Activated CD8-positive, alpha-beta T cell treated with anti-CD3 and anti-CD28 coated beads, Interleukin-2, amount 10 ng/mL, durations not matched to agents 7 days and 5 days (primary cell): ENCODE measurements at regions not wholly inside any gene's neighbourhood (a gene's known extent, or its start where the extent isn't known, plus 50 kb on each side); places are given as distances from the start of the nearest gene placed in this dataset.

Source experiments
- ATAC-seq: fragments of 150-1000 bp; cut with Tn5 transposase; one replicate; pipeline ENCODE4 v1.10.0; 2021; ENCODE audit warnings: moderate library complexity
- CTCF ChIA-PET: fragments of 350-600 bp; sonication (Branson Sonifier 250); formaldehyde crosslinking; loops from one replicate; lab custom pipeline; 2021; ENCODE audit warnings: antibody characterized with exemption; lab: Charles Lee
- POLR2A ChIA-PET: fragments of 350-600 bp; sonication (Branson Sonifier 250); formaldehyde crosslinking; loops from one replicate; lab custom pipeline; 2021; ENCODE audit warnings: antibody characterized with exemption; lab: Charles Lee
- DNase-seq: peaks from one replicate; pipeline ENCODE4 v3.0.0-alpha.2; 2020
- H3K27ac Mint-ChIP-seq: one replicate; pipeline ENCODE4 v1.8.0; 2021; ENCODE audit warnings: mild to moderate bottlenecking, mixed read lengths
- H3K27me3 Mint-ChIP-seq: one replicate; pipeline ENCODE4 v1.8.0; 2021; ENCODE audit warnings: low read depth, mixed read lengths
- H3K36me3 Mint-ChIP-seq: one replicate; pipeline ENCODE4 v1.8.0; 2021; ENCODE audit warnings: low read depth, mixed read lengths
- H3K4me1 Mint-ChIP-seq: one replicate; pipeline ENCODE4 v1.8.0; 2021; ENCODE audit warnings: low read depth, mixed read lengths
- H3K4me3 Mint-ChIP-seq: one replicate; pipeline ENCODE4 v1.8.0; 2021; ENCODE audit warnings: mild to moderate bottlenecking, mixed read lengths
- H3K9me3 Mint-ChIP-seq: one replicate; pipeline ENCODE4 v1.8.0; 2022; ENCODE audit warnings: mixed read lengths; ENCODE audit not compliant: insufficient read depth

GRCh38 chr2:71789556-71790204, 336.3 kb downstream of the DYSF start:
- ChIA-PET POLR2A (no interaction called here), CTCF (no interaction called here)
- no peak overlapping the region for H3K4me3 Mint-ChIP-seq
- no peak overlapping the region for H3K27ac Mint-ChIP-seq
- H3K9me3 Mint-ChIP-seq, result no peaks in the 10 kb centered on the region
- no peaks in the 10 kb centered on the region for H3K36me3 Mint-ChIP-seq
- H3K27me3 Mint-ChIP-seq, result no peaks in the 10 kb centered on the region
- DNase-seq (no peak), ATAC-seq (no peak)
- no peaks in the 10 kb centered on the region for H3K4me1 Mint-ChIP-seq

- ChIA-PET POLR2A (no interaction called here), CTCF (no interaction called here)
- Mint-ChIP-seq H3K9me3 (no peaks in the 10 kb centered on the region), H3K27me3 (no peaks in the 10 kb centered on the region), H3K27ac (no peak overlapping the region), H3K36me3 (no peaks in the 10 kb centered on the region), H3K4me1 (no peaks in the 10 kb centered on the region), H3K4me3 (no peak overlapping the region)
- ATAC-seq (no peak), DNase-seq (no peak)
Observed at GRCh38 chr2:71788601-71789240, 335.4 kb downstream of the DYSF start.

- no peaks in the 10 kb centered on the region for H3K9me3 Mint-ChIP-seq
- ATAC-seq (no peak), DNase-seq (no peak)
- no peaks in the 10 kb centered on the region for H3K36me3 Mint-ChIP-seq
- no peak overlapping the region for H3K4me3 Mint-ChIP-seq
- POLR2A ChIA-PET, result no interaction called here
- no peaks in the 10 kb centered on the region for H3K4me1 Mint-ChIP-seq
- no peak overlapping the region for H3K27ac Mint-ChIP-seq
- CTCF ChIA-PET, result no interaction called here
- H3K27me3 Mint-ChIP-seq, result no peaks in the 10 kb centered on the region
Observed at GRCh38 chr2:71788186-71788525, 334.8 kb downstream of the DYSF start.

- ATAC-seq, result no peak
- no peaks in the 10 kb centered on the region for H3K9me3 Mint-ChIP-seq
- H3K4me3 Mint-ChIP-seq, result no peak overlapping the region
- no peak overlapping the region for H3K27ac Mint-ChIP-seq
- H3K36me3 Mint-ChIP-seq, result no peaks in the 10 kb centered on the region
- no peaks in the 10 kb centered on the region for H3K27me3 Mint-ChIP-seq
- H3K4me1 Mint-ChIP-seq, result no peaks in the 10 kb centered on the region
- POLR2A ChIA-PET, result no interaction called here
- CTCF ChIA-PET, result no interaction called here
- DNase-seq, result no peak
Observed at GRCh38 chr2:71787476-71788185, 334.3 kb downstream of the DYSF start.

- CTCF ChIA-PET, result no interaction called here
- no peak overlapping the region for H3K27ac Mint-ChIP-seq
Observed at GRCh38 chr2:71787108-71787415, 333.7 kb downstream of the DYSF start.

GRCh38 chr2:71786291-71787107, 333.1 kb downstream of the DYSF start:
- Mint-ChIP-seq H3K27ac (no peak overlapping the region), H3K27me3 (no peaks in the 10 kb centered on the region), H3K4me3 (no peak overlapping the region), H3K9me3 (no peaks in the 10 kb centered on the region), H3K4me1 (no peaks in the 10 kb centered on the region), H3K36me3 (no peaks in the 10 kb centered on the region)
- DNase-seq (no peak), ATAC-seq (no peak)
- ChIA-PET POLR2A (no interaction called here), CTCF (no interaction called here)

More at GRCh38 chr2:71787108-71787415, 333.7 kb downstream of the DYSF start:
- Mint-ChIP-seq H3K9me3 (no peaks in the 10 kb centered on the region), H3K36me3 (no peaks in the 10 kb centered on the region), H3K4me3 (no peak overlapping the region), H3K27me3 (no peaks in the 10 kb centered on the region), H3K4me1 (no peaks in the 10 kb centered on the region)
- DNase-seq, result no peak
- no peak for ATAC-seq
- POLR2A ChIA-PET, result no interaction called here

- Mint-ChIP-seq H3K27ac (no peak overlapping the region), H3K4me1 (no peaks in the 10 kb centered on the region), H3K4me3 (no peak overlapping the region), H3K27me3 (no peaks in the 10 kb centered on the region), H3K36me3 (no peaks in the 10 kb centered on the region), H3K9me3 (no peaks in the 10 kb centered on the region)
- ATAC-seq (no peak), DNase-seq (no peak)
- POLR2A ChIA-PET, result no interaction called here
- CTCF ChIA-PET, result no interaction called here
Observed at GRCh38 chr2:71785516-71785981, 332.2 kb downstream of the DYSF start.

- Mint-ChIP-seq H3K36me3 (no peaks in the 10 kb centered on the region), H3K27ac (no peak overlapping the region), H3K27me3 (no peaks in the 10 kb centered on the region), H3K9me3 (no peaks in the 10 kb centered on the region), H3K4me3 (no peak overlapping the region), H3K4me1 (no peaks in the 10 kb centered on the region)
- no peak for DNase-seq
- POLR2A ChIA-PET, result no interaction called here
- CTCF ChIA-PET, result no interaction called here
- no peak for ATAC-seq
Observed at GRCh38 chr2:71784734-71785511, 331.6 kb downstream of the DYSF start.

- ChIA-PET CTCF (no interaction called here), POLR2A (no interaction called here)
- no peaks in the 10 kb centered on the region for H3K27me3 Mint-ChIP-seq
- no peaks in the 10 kb centered on the region for H3K36me3 Mint-ChIP-seq
- H3K9me3 Mint-ChIP-seq, result no peaks in the 10 kb centered on the region
- H3K27ac Mint-ChIP-seq, result no peak overlapping the region
- ATAC-seq, result no peak
- no peak overlapping the region for H3K4me3 Mint-ChIP-seq
- no peaks in the 10 kb centered on the region for H3K4me1 Mint-ChIP-seq
- DNase-seq, result no peak
Observed at GRCh38 chr2:71783815-71784214, 330.5 kb downstream of the DYSF start.

GRCh38 chr2:71783215-71783614, 329.9 kb downstream of the DYSF start:
- CTCF ChIA-PET, result no interaction called here

GRCh38 chr2:71782323-71782722, 329.0 kb downstream of the DYSF start:
- DNase-seq (no peak), ATAC-seq (no peak)
- no peak overlapping the region for H3K27ac Mint-ChIP-seq
- CTCF ChIA-PET, result no interaction called here
- H3K27me3 Mint-ChIP-seq, result no peaks in the 10 kb centered on the region
- H3K4me1 Mint-ChIP-seq, result no peaks in the 10 kb centered on the region
- H3K36me3 Mint-ChIP-seq, result no peaks in the 10 kb centered on the region
- POLR2A ChIA-PET, result no interaction called here
- no peaks in the 10 kb centered on the region for H3K9me3 Mint-ChIP-seq
- H3K4me3 Mint-ChIP-seq, result no peak overlapping the region

More at GRCh38 chr2:71783215-71783614, 329.9 kb downstream of the DYSF start:
- POLR2A ChIA-PET, result no interaction called here
- Mint-ChIP-seq H3K4me1 (no peaks in the 10 kb centered on the region), H3K27me3 (no peaks in the 10 kb centered on the region), H3K36me3 (no peaks in the 10 kb centered on the region), H3K4me3 (no peak overlapping the region), H3K27ac (no peak overlapping the region), H3K9me3 (no peaks in the 10 kb centered on the region)
- ATAC-seq (no peak), DNase-seq (no peak)
